ENCODE measurements at regions not wholly inside any gene's neighbourhood (a gene's known extent, or its start where the extent isn't known, plus 50 kb on each side); places are given as distances from the start of the nearest gene placed in this dataset.

DNA sequence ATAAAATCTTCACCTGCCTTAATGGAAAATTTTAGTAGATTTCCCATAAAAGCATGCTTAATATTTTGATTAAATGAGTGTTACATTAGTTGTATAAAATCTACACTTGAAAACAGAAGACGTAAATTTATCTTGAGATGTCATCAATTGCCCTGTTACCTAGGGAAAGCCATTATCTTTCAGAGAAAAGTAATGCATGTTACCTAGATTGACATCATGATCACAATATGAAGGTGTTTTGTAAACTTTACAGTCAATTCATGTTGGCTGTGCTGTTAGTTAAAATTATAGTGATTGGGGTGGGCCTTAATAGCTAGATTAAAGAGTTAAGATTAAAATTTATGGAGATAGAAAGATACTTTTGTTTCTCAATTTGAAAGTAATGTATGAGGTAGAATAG lies 293.2 kb upstream of the PCDH18 start:
- TF ChIP-seq MYC (IDR thresholded peaks at IDR 0.05; ENCODE audit: low read depth, low read length), result no peak
- TF ChIP-seq, protein P1, sequence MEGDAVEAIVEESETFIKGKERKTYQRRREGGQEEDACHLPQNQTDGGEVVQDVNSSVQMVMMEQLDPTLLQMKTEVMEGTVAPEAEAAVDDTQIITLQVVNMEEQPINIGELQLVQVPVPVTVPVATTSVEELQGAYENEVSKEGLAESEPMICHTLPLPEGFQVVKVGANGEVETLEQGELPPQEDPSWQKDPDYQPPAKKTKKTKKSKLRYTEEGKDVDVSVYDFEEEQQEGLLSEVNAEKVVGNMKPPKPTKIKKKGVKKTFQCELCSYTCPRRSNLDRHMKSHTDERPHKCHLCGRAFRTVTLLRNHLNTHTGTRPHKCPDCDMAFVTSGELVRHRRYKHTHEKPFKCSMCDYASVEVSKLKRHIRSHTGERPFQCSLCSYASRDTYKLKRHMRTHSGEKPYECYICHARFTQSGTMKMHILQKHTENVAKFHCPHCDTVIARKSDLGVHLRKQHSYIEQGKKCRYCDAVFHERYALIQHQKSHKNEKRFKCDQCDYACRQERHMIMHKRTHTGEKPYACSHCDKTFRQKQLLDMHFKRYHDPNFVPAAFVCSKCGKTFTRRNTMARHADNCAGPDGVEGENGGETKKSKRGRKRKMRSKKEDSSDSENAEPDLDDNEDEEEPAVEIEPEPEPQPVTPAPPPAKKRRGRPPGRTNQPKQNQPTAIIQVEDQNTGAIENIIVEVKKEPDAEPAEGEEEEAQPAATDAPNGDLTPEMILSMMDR (IDR thresholded peaks at IDR 0.05; ENCODE audit: extremely low read depth in 1 of 2, insufficient read depth in 1 of 2, low read depth in 1 of 2, low read length in 2 of 2), result no peak
- no peak for TF ChIP-seq JUN (IDR thresholded peaks at IDR 0.05; ENCODE audit: borderline replicate concordance, insufficient read depth, insufficient read length, low read depth)

All from endothelial cell of umbilical vein (primary cell).